Sigmoid colon (tissue), 3 donors: ENCODE measurements at regions not wholly inside any gene's neighbourhood (a gene's known extent, or its start where the extent isn't known, plus 50 kb on each side); places are given as distances from the start of the nearest gene placed in this dataset.

ENCODE experiments used
- CTCF ChIP-seq, 4 experiments: fragments of 450-650 bp in 3 of 4; fragments of 200-600 bp in 1 of 4; IDR thresholded peaks; one replicate each; pipeline ENCODE4 v1.5.1; 2016 to 2019; ENCODE audit warnings: antibody characterized with exemption in 4 of 4, mild to moderate bottlenecking in 3 of 4, moderate library complexity in 2 of 4
- POLR2A ChIP-seq, 2 donors: fragments of 450-650 bp; IDR thresholded peaks; one replicate each; pipeline ENCODE4 v1.6.1; 2016; ENCODE audit warnings: antibody characterized with exemption in 2 of 2, mild to moderate bottlenecking in 2 of 2, moderate library complexity in 2 of 2

DNA sequence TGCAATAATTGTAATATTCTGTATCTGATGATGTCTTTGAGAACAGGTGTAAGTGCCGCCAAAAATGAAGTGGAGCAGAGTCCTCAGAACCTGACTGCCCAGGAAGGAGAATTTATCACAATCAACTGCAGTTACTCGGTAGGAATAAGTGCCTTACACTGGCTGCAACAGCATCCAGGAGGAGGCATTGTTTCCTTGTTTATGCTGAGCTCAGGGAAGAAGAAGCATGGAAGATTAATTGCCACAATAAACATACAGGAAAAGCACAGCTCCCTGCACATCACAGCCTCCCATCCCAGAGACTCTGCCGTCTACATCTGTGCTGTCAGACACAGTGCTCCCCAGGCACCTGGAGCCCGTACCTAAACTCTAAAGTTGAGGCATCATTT is 268.7 kb downstream of the DAD1 start:
- TF ChIP-seq CTCF (IDR thresholded peaks at IDR 0.05) = no peak
- TF ChIP-seq POLR2A (IDR thresholded peaks at IDR 0.05) = no peak
